ENCODE measurements at regions not wholly inside any gene's neighbourhood (a gene's known extent, or its start where the extent isn't known, plus 50 kb on each side); places are given as distances from the start of the nearest gene placed in this dataset.
"Not testable (repeated sequence)": the region's sequence is repeated elsewhere in the genome, so short reads cannot be mapped to it uniquely, and the experiment has no call there.

- TF ChIP-seq CTCF, POLR2A, EP300 (IDR thresholded peaks at IDR 0.05): not testable (repeated sequence)
These were observed 110.3 kb upstream of the SLC7A11 start for GRCh38 chr4:138352446-138352845.
